Spleen (tissue), 11 donors: ENCODE measurements at regions not wholly inside any gene's neighbourhood (a gene's known extent, or its start where the extent isn't known, plus 50 kb on each side); places are given as distances from the start of the nearest gene placed in this dataset.

Experiments used
- DNase-seq: peaks from one replicate; pipeline ENCODE4 v3.0.0-alpha.2; 2020
- H3K27ac ChIP-seq, 8 donors: fragments of 200-600 bp; sonication (generic) in 7 of 8; 1 replicate in 4 of 8; 2 replicates in 4 of 8; pipeline versions ENCODE4 v1.5.0 to v1.8.0; 2016 to 2021; ENCODE audit warnings: inconsistent platforms in 4 of 8, mild to moderate bottlenecking in 4 of 8, moderate library complexity in 1 of 8
- H3K27me3 ChIP-seq, 7 donors: fragments of 200-600 bp; sonication (generic) in 6 of 7; replicated peaks in 1 of 7; 1 replicate in 4 of 7; 2 replicates in 3 of 7; pipeline versions ENCODE4 v1.5.0 to v1.8.0; 2016 to 2021; ENCODE audit warnings: inconsistent platforms in 3 of 7, mild to moderate bottlenecking in 1 of 7
- H3K36me3 ChIP-seq, 6 donors: fragments of 200-600 bp; sonication (generic) in 5 of 6; 1 replicate in 4 of 6; 2 replicates in 2 of 6; pipeline versions ENCODE4 v1.5.0 to v1.8.0; 2016 to 2021; ENCODE audit warnings: inconsistent platforms in 2 of 6
- H3K4me1 ChIP-seq, 6 donors: fragments of 200-600 bp; sonication (generic) in 5 of 6; 1 replicate in 3 of 6; 2 replicates in 3 of 6; pipeline versions ENCODE4 v1.5.0 to v1.8.0; 2016 to 2021; ENCODE audit warnings: inconsistent platforms in 3 of 6
- H3K4me3 ChIP-seq, 8 donors: fragments of 200-600 bp; sonication (generic) in 7 of 8; 1 replicate in 4 of 8; 2 replicates in 4 of 8; pipeline versions ENCODE4 v1.5.0 to v1.8.0; 2016 to 2021; ENCODE audit warnings: inconsistent platforms in 4 of 8, mild to moderate bottlenecking in 4 of 8, moderate library complexity in 2 of 8
- H3K9me3 ChIP-seq, 8 donors: fragments of 200-600 bp; sonication (generic) in 7 of 8; 1 replicate in 4 of 8; 2 replicates in 4 of 8; pipeline versions ENCODE4 v1.5.0 to v1.8.0; 2016 to 2021; ENCODE audit warnings: inconsistent platforms in 4 of 8
- CTCF ChIP-seq, 11 experiments: fragments of 200-600 bp in 7 of 11; fragments of 450-650 bp in 4 of 11; sonication (generic) in 4 of 11; IDR thresholded peaks in 8 of 11; conservative IDR thresholded peaks in 3 of 11; 1 replicate in 7 of 11; 2 replicates in 4 of 11; pipeline versions ENCODE4 v1.4.0 to v1.8.0; 2016 to 2021; ENCODE audit warnings: antibody characterized with exemption in 11 of 11, inconsistent platforms in 4 of 11, mild to moderate bottlenecking in 1 of 11
- POLR2A ChIP-seq, 3 donors: fragments of 450-650 bp; IDR thresholded peaks; one replicate each; pipeline ENCODE4 v1.5.1; 2017; ENCODE audit warnings: antibody characterized with exemption in 3 of 3, mild to moderate bottlenecking in 1 of 3
- POLR2AphosphoS5 ChIP-seq, 3 donors: sonication (generic); formaldehyde crosslinking; IDR thresholded peaks; one replicate each; pipeline ENCODE4 v1.5.1; 2017; ENCODE audit warnings: antibody characterized with exemption in 3 of 3
- WGBS, 5 donors: extraction: QIAGEN DNeasy Blood & Tissue Kit in 3 of 5; methylation state at CpG; one replicate each; pipeline versions ENCODE4 v1.1.5 to v1.1.7; 2013 to 2018; 5-methylcytosine and 5-hydroxymethylcytosine counted together
- intact Hi-C: fragments of 100-400 bp; cut with DNase I; formaldehyde crosslinking; loops from one replicate; pipeline ENCODE4 v1.15.0; 2023; ENCODE audit warnings: low total_unique reads
- donor health status: healthy with polysubstance abuse.
- donor health status: DM: no; HTN: no; CAD: no; lungs with moderate emphysema.
- donor health status: DM: no; HTN: no; CAD: no.
- donor health status: Bipolar disorder and iron deficiency.
- donor health status: healthy.
- donor health status: DM: no; HTN: no; CAD: no.
- donor health status: DM: yes; HTN: yes; CAD: no.

DNA sequence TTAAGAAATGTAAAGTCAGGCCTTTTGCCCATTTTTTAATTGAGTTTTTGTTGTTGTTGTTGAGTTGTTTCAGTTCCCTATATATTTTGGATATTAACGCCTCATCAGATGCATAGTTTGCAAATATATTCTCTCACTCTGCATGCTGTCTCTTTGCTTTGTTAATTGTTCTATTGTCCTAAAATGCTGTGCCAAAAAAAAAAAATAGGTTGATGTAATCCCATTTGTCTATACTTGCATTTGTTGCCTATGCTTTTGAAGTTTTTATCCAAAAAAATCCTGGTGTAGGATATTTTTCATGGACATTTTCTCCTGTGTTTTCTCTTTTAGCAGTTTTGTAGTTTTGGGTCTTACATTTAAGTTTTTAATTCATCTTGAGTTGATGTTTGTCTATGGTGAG lies 163.3 kb upstream of the STARD13 start:
- no peak for DNase-seq
- Histone ChIP-seq H3K9me3 (no peaks in the 10 kb centered on the region), H3K27me3 (no peaks in the 10 kb centered on the region), H3K36me3 (no peaks in the 10 kb centered on the region), H3K27ac (no peak overlapping the region), H3K4me1 (peaks cover 0 to under 1% (median 0%) of the 10 kb centered on the region in 6 donors), H3K4me3 (no peak overlapping the region)
- 68 to 91% (median 89%) methylated on average over 1 of the region's 1 CpG for WGBS, 5 donors
- TF ChIP-seq POLR2A (IDR thresholded peaks at IDR 0.05): no peak
- no peak for TF ChIP-seq POLR2AphosphoS5 (IDR thresholded peaks at IDR 0.05)
- no peak for TF ChIP-seq CTCF (IDR thresholded peaks at IDR 0.05 in 8 of 11, conservative IDR thresholded peaks at IDR 0.05 in 3 of 11)
- intact Hi-C loops: no loop called here

DNA sequence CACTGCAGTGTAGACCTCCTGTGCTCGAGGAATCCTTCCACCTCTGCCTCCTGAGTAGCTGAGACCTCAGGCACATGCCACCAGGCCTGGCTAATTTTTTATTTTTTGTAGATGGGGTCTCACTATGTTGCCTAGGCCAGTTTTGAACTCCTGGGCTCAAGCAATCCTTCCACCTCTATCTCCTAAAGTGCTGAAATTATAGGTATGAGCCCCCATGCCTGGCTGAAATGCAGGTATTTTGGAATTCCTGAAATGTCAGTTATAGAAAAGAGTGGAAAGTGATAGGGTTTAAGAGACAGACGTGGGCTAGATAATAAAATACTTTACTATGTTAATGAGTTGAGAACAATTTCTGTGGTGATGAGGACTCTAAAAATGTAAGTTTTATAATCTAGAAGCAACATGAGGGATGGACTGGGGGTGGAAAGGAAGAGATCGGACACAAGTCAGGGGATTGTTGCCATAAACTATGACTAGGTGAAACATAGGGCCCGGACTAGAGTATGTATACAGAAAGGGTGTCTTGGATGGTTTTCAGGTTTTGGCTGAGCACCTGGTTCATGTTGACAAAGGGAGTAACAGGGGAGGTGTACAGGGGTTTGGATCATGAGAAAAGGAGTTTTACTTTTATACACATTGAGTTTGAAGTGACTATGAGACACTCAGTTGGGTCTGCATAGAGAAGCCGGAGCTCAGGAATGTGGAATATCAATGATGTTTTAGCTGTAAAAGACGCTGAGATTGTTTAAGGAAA lies 165.6 kb upstream of the STARD13 start:
- DNase-seq: no peak
- Histone ChIP-seq H3K27ac (no peak overlapping the region), H3K4me3 (no peak overlapping the region), H3K27me3 (no peaks in the 10 kb centered on the region), H3K9me3 (no peaks in the 10 kb centered on the region), H3K36me3 (no peaks in the 10 kb centered on the region), H3K4me1 (peaks cover 0 to 4% (median 0%) of the 10 kb centered on the region in 6 donors)
- TF ChIP-seq POLR2AphosphoS5 (IDR thresholded peaks at IDR 0.05): no peak
- no peak for TF ChIP-seq POLR2A (IDR thresholded peaks at IDR 0.05)
- WGBS, 5 donors: 87 to 92% (median 90%) methylated on average over 6 of the region's 6 CpGs
- intact Hi-C loops: no loop called here

DNA sequence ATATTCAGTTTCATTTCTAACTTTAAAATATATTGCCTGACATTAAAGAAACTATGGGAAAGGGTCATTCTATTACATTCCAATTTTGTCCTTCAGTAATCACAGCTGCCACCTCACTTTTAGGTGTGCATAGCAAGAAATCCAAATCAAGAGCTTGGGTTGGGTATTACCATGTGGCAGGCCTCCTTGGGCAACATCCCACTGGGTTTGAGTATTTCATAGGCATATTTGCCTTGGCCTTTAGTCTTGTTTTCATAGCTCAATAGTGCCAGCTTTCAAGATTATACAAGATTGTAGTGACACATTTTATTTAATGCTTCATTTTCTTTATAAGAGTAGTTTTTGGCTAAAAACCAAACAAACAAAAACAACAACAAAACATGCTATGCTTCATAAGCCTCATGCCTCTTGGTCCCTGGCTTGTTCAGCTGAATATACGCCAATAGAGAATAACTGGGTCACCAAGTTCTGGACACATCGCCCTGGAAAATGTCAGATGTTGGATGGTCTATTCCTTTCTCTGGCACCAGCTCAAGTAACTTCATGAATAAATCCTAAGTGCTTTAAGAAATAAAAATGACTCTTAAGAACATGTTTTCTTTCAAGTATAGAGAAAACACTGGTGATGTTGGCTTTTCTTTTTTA lies 167.4 kb upstream of the STARD13 start:
- no peak for DNase-seq
- Histone ChIP-seq H3K4me3 (no peak overlapping the region), H3K27me3 (no peaks in the 10 kb centered on the region), H3K9me3 (no peaks in the 10 kb centered on the region), H3K4me1 (peaks cover 0 to 4% (median 0%) of the 10 kb centered on the region in 6 donors), H3K27ac (peak overlapping the region in 1 of 8 donors; percentile 9), H3K36me3 (no peaks in the 10 kb centered on the region)
- intact Hi-C loops: no loop called here
- 64 to 89% (median 77%) methylated on average over 2 of the region's 2 CpGs for WGBS, 5 donors
- TF ChIP-seq POLR2A (IDR thresholded peaks at IDR 0.05) (no peak), POLR2AphosphoS5 (IDR thresholded peaks at IDR 0.05) (no peak), CTCF (IDR thresholded peaks at IDR 0.05 in 8 of 11, conservative IDR thresholded peaks at IDR 0.05 in 3 of 11) (no peak)

DNA sequence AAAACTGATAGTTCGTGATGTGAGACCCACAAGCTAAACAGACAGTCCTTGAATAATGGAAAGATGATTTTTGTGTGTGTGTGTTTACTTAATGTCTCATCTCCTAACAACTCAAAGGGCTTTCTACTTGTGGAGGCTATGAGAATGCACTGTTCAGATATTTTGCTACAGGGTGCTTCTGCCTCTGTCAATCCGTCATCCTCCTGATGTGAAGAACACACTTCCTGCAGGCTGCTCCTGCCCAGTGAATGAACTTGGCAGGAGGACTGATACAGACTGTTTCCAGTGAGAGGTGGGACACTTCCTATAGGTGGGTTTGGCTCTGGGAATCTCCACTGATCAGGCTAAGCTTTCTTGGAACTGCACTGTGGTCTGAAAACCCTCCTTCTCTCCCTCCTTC lies 168.4 kb upstream of the STARD13 start:
- no peak overlapping the region for H3K27ac ChIP-seq
- no peak overlapping the region for H3K4me3 ChIP-seq
- intact Hi-C loops: no loop called here
- H3K27me3 ChIP-seq: no peaks in the 10 kb centered on the region
- no peak for DNase-seq
- H3K4me1 ChIP-seq: peaks cover 0 to 4% (median 0%) of the 10 kb centered on the region in 6 donors
- WGBS, 5 donors: 74 to 86% (median 82%) methylated on average over 2 of the region's 2 CpGs
- no peaks in the 10 kb centered on the region for H3K36me3 ChIP-seq
- H3K9me3 ChIP-seq: peaks cover 0 to 4% (median under 1%) of the 10 kb centered on the region in 8 donors
- TF ChIP-seq POLR2A (IDR thresholded peaks at IDR 0.05) (no peak), CTCF (IDR thresholded peaks at IDR 0.05 in 8 of 11, conservative IDR thresholded peaks at IDR 0.05 in 3 of 11) (no peak), POLR2AphosphoS5 (IDR thresholded peaks at IDR 0.05) (no peak)
